GM23338 (cell line): ENCODE measurements at regions not wholly inside any gene's neighbourhood (a gene's known extent, or its start where the extent isn't known, plus 50 kb on each side); places are given as distances from the start of the nearest gene placed in this dataset.

Source experiments
- ATAC-seq: fragments of 200-7000 bp; cut with Tn5 transposase; 3 replicates; pipeline ENCODE4 v1.9.1; 2020
- DNase-seq: peaks from one replicate; pipeline ENCODE4 v3.0.0-alpha.2; 2015; ENCODE audit warnings: low spot score
- H2AFZ ChIP-seq: fragments of 200-600 bp; sonication (generic); 2 replicates; pipeline ENCODE4 v1.8.0; 2016; ENCODE audit warnings: antibody characterized with exemption, mild to moderate bottlenecking, moderate library complexity
- H3F3A ChIP-seq: fragments of 200-600 bp; sonication (generic); replicated peaks from 2 replicates; pipeline ENCODE4 v1.8.0; 2017; ENCODE audit warnings: antibody characterized with exemption, mixed run types, low read depth
- H3K27ac ChIP-seq: fragments of 200-600 bp; sonication (generic); 2 replicates; pipeline ENCODE4 v1.6.1; 2016; ENCODE audit warnings: low read depth
- H3K27me3 ChIP-seq: fragments of 200-600 bp; sonication (generic); 2 replicates; pipeline ENCODE4 v1.8.0; 2016; ENCODE audit warnings: mild to moderate bottlenecking, mixed run types, moderate library complexity; ENCODE audit not compliant: insufficient read depth
- H3K36me3 ChIP-seq: fragments of 200-600 bp; sonication (generic); 2 replicates; pipeline ENCODE4 v1.8.0; 2016; ENCODE audit warnings: mild to moderate bottlenecking; ENCODE audit not compliant: insufficient read depth
- H3K4me1 ChIP-seq: fragments of 200-600 bp; sonication (generic); 2 replicates; pipeline ENCODE4 v1.8.0; 2016; ENCODE audit warnings: mild to moderate bottlenecking, moderate library complexity; ENCODE audit not compliant: insufficient read depth
- H3K4me2 ChIP-seq: fragments of 200-600 bp; sonication (generic); 2 replicates; pipeline ENCODE4 v1.7.1; 2017; ENCODE audit warnings: mixed run types
- H3K4me3 ChIP-seq: fragments of 200-600 bp; sonication (generic); 2 replicates; pipeline ENCODE4 v1.6.1; 2016; ENCODE audit warnings: mixed run types
- H3K79me2 ChIP-seq: fragments of 200-600 bp; sonication (generic); replicated peaks from 2 replicates; pipeline ENCODE4 v1.8.0; 2017; ENCODE audit warnings: mild to moderate bottlenecking; ENCODE audit not compliant: insufficient read depth
- H3K9me2 ChIP-seq: fragments of 200-600 bp; sonication (generic); 2 replicates; pipeline ENCODE4 v1.8.0; 2017; ENCODE audit not compliant: insufficient read depth
- H4K20me1 ChIP-seq: fragments of 200-600 bp; sonication (generic); replicated peaks from 2 replicates; pipeline ENCODE4 v1.8.0; 2017; ENCODE audit warnings: mild to moderate bottlenecking; ENCODE audit not compliant: insufficient read depth
- H3K27ac Mint-ChIP-seq: 2 replicates; pipeline ENCODE4 v1.8.0; 2020; ENCODE audit warnings: inconsistent platforms, mild to moderate bottlenecking, moderate library complexity, mixed read lengths
- H3K27me3 Mint-ChIP-seq: 3 replicates; pipeline ENCODE4 v1.8.0; 2022; ENCODE audit warnings: low read depth, mild to moderate bottlenecking, moderate library complexity, mixed read lengths, inconsistent platforms; ENCODE audit not compliant: insufficient read depth, poor library complexity
- H3K36me3 Mint-ChIP-seq: 3 replicates; pipeline ENCODE4 v1.8.0; 2021; ENCODE audit warnings: low read depth, mild to moderate bottlenecking, inconsistent platforms, moderate library complexity, mixed read lengths
- H3K4me1 Mint-ChIP-seq: 3 replicates; pipeline ENCODE4 v1.8.0; 2020; ENCODE audit warnings: mild to moderate bottlenecking, inconsistent platforms, mixed read lengths
- H3K4me3 Mint-ChIP-seq: 3 replicates; pipeline ENCODE4 v1.8.0; 2021; ENCODE audit warnings: moderate library complexity, mild to moderate bottlenecking, inconsistent platforms, mixed read lengths
- H3K9me3 Mint-ChIP-seq: 3 replicates; pipeline ENCODE4 v1.8.0; 2020; ENCODE audit warnings: moderate library complexity, mild to moderate bottlenecking, inconsistent platforms, mixed read lengths
- CREB1 ChIP-seq: fragments of 250-450 bp; sonication (Bioruptor Pico); IDR thresholded peaks from 2 replicates; pipeline ENCODE4 v1.5.0; 2020; ENCODE audit warnings: low read depth, mild to moderate bottlenecking, moderate library complexity
- CTCF ChIP-seq, 2 experiments: fragments of 200-600 bp in 1 of 2; sonication (generic) in 1 of 2; conservative IDR thresholded peaks; 2 replicates each; pipeline versions ENCODE4 v1.5.1 to v1.6.1; 2016 to 2017; ENCODE audit warnings: antibody characterized with exemption in 2 of 2, low read depth in 2 of 2, mild to moderate bottlenecking in 2 of 2, moderate library complexity in 1 of 2
- ETS1 ChIP-seq: IDR thresholded peaks from 2 replicates; pipeline ENCODE4 v1.6.1; 2016; ENCODE audit warnings: antibody characterized with exemption
- EZH2 ChIP-seq: fragments of 200-600 bp; sonication (generic); IDR thresholded peaks from one replicate; pipeline ENCODE4 v1.8.0; 2017; ENCODE audit warnings: antibody characterized with exemption, mild to moderate bottlenecking, low read depth; ENCODE audit not compliant: unreplicated experiment
- EZH2phosphoT487 ChIP-seq: fragments of 200-600 bp; sonication (generic); IDR thresholded peaks from one replicate; pipeline ENCODE4 v1.8.1; 2018; ENCODE audit warnings: antibody characterized with exemption; ENCODE audit not compliant: unreplicated experiment
- JUNB ChIP-seq: IDR thresholded peaks from one replicate; pipeline ENCODE4 v1.6.1; 2016; ENCODE audit warnings: antibody characterized with exemption; ENCODE audit not compliant: unreplicated experiment
- NANOG ChIP-seq: IDR thresholded peaks from 2 replicates; pipeline ENCODE4 v1.6.1; 2016; ENCODE audit warnings: antibody characterized with exemption, borderline replicate concordance
- POLR2AphosphoS5 ChIP-seq: IDR thresholded peaks from 2 replicates; pipeline ENCODE4 v1.6.1; 2016; ENCODE audit warnings: antibody characterized with exemption, low read depth
- STAT1 ChIP-seq: IDR thresholded peaks from one replicate; pipeline ENCODE4 v1.6.1; 2016; ENCODE audit warnings: antibody characterized with exemption; ENCODE audit not compliant: unreplicated experiment
- ZNF114 ChIP-seq: fragments of 250-450 bp; sonication (Bioruptor Pico); IDR thresholded peaks from 2 replicates; pipeline ENCODE4 v1.5.0; 2020; ENCODE audit warnings: mild to moderate bottlenecking, moderate library complexity
- ZNF331 ChIP-seq: fragments of 250-450 bp; sonication (Bioruptor Pico); IDR thresholded peaks from 2 replicates; pipeline ENCODE4 v1.5.0; 2020; ENCODE audit warnings: low read depth, mild to moderate bottlenecking, moderate library complexity
- ZNF462 ChIP-seq: fragments of 250-450 bp; sonication (Bioruptor Pico); IDR thresholded peaks from 2 replicates; pipeline ENCODE4 v1.5.0; 2020; ENCODE audit warnings: mild to moderate bottlenecking, moderate library complexity
- TF ChIP-seq, protein P1 (sequence below): IDR thresholded peaks from one replicate; pipeline ENCODE4 v1.6.1; 2018; ENCODE audit warnings: antibody characterized with exemption; ENCODE audit not compliant: unreplicated experiment

- Mint-ChIP-seq H3K9me3 (peaks cover 1% of the 10 kb centered on the region; the same call in 1 of the 3 replicates), H3K4me1 (no peaks in the 10 kb centered on the region), H3K27me3 (peaks cover 4% of the 10 kb centered on the region), H3K4me3 (no peak overlapping the region), H3K27ac (no peak overlapping the region), H3K36me3 (no peaks in the 10 kb centered on the region)
- H3K27me3 ChIP-seq = no peaks in the 10 kb centered on the region
- no peak for TF ChIP-seq STAT1
- no peak for TF ChIP-seq POLR2AphosphoS5
- TF ChIP-seq JUNB = no peak
- no peak for TF ChIP-seq EZH2phosphoT487
- TF ChIP-seq EZH2 = no peak
- TF ChIP-seq, protein P1, sequence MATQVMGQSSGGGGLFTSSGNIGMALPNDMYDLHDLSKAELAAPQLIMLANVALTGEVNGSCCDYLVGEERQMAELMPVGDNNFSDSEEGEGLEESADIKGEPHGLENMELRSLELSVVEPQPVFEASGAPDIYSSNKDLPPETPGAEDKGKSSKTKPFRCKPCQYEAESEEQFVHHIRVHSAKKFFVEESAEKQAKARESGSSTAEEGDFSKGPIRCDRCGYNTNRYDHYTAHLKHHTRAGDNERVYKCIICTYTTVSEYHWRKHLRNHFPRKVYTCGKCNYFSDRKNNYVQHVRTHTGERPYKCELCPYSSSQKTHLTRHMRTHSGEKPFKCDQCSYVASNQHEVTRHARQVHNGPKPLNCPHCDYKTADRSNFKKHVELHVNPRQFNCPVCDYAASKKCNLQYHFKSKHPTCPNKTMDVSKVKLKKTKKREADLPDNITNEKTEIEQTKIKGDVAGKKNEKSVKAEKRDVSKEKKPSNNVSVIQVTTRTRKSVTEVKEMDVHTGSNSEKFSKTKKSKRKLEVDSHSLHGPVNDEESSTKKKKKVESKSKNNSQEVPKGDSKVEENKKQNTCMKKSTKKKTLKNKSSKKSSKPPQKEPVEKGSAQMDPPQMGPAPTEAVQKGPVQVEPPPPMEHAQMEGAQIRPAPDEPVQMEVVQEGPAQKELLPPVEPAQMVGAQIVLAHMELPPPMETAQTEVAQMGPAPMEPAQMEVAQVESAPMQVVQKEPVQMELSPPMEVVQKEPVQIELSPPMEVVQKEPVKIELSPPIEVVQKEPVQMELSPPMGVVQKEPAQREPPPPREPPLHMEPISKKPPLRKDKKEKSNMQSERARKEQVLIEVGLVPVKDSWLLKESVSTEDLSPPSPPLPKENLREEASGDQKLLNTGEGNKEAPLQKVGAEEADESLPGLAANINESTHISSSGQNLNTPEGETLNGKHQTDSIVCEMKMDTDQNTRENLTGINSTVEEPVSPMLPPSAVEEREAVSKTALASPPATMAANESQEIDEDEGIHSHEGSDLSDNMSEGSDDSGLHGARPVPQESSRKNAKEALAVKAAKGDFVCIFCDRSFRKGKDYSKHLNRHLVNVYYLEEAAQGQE = no peak
- no peak for TF ChIP-seq CREB1 (CRISPR knock-in tag)
- no peak for TF ChIP-seq ZNF331 (CRISPR knock-in tag)
- no peak for TF ChIP-seq CTCF (conservative IDR thresholded peaks at IDR 0.05; ENCODE audit: low read depth in 2 of 2)
- no peak for TF ChIP-seq NANOG
- no peak for TF ChIP-seq ZNF114
- TF ChIP-seq ZNF462 (CRISPR knock-in tag) = no peak
- TF ChIP-seq ETS1 = no peak
- DNase-seq (no peak), ATAC-seq (no peak)
- no peaks in the 10 kb centered on the region for H3K9me2 ChIP-seq
- no peaks in the 10 kb centered on the region for H3K4me1 ChIP-seq
- no peak overlapping the region for H2AFZ ChIP-seq
- H3K27ac ChIP-seq = no peak overlapping the region
- H3K4me3 ChIP-seq = no peak overlapping the region
- H4K20me1 ChIP-seq = no peaks in the 10 kb centered on the region
- no peaks in the 10 kb centered on the region for H3K36me3 ChIP-seq
- no peaks in the 10 kb centered on the region for H3K79me2 ChIP-seq
- no peak overlapping the region for H3K4me2 ChIP-seq
- H3F3A ChIP-seq = no peaks in the 10 kb centered on the region
These were observed 138.2 kb upstream of the OTOS start for GRCh38 chr2:240278661-240279060.
